B cell (primary cell): ENCODE measurements at regions not wholly inside any gene's neighbourhood (a gene's known extent, or its start where the extent isn't known, plus 50 kb on each side); places are given as distances from the start of the nearest gene placed in this dataset.

Experiments used
- ATAC-seq: fragments of 200-7000 bp; cut with Tn5 transposase; one replicate; pipeline ENCODE4 v1.10.0; 2021; ENCODE audit warnings: low read depth, mild to moderate bottlenecking, moderate number of reproducible peaks, moderate library complexity
- CTCF ChIA-PET: fragments of 350-600 bp; sonication (Branson Sonifier 250); formaldehyde crosslinking; loops from one replicate; lab custom pipeline; 2021; ENCODE audit warnings: antibody characterized with exemption, inconsistent platforms; lab: Charles Lee
- POLR2A ChIA-PET: fragments of 350-600 bp; sonication (Branson Sonifier 250); formaldehyde crosslinking; loops from one replicate; lab custom pipeline; 2021; ENCODE audit warnings: antibody characterized with exemption; lab: Charles Lee
- DNase-seq: peaks from one replicate; pipeline ENCODE4 v3.0.0; 2013
- H2AFZ ChIP-seq: 2 replicates; pipeline ENCODE4 v1.6.1; 2012; ENCODE audit warnings: mild to moderate bottlenecking, low read depth, low read length; ENCODE audit not compliant: insufficient read depth, poor library complexity, severe bottlenecking
- H3K27ac ChIP-seq, 2 donors: 1 replicate in 1 of 2; 2 replicates in 1 of 2; pipeline ENCODE4 v1.5.1; 2012 to 2013; ENCODE audit warnings: low read length in 2 of 2, mild to moderate bottlenecking in 2 of 2, moderate library complexity in 1 of 2
- H3K27me3 ChIP-seq, 4 experiments: fragments of 200-600 bp in 1 of 4; sonication (generic) in 1 of 4; replicated peaks in 1 of 4; 1 replicate in 2 of 4; 2 replicates in 2 of 4; pipeline versions ENCODE4 v1.6.1 to v1.7.0; 2013 to 2016; ENCODE audit warnings: low read length in 3 of 4, mild to moderate bottlenecking in 2 of 4, mixed read lengths in 1 of 4, moderate library complexity in 1 of 4; ENCODE audit not compliant: insufficient read depth in 4 of 4, control insufficient read depth in 3 of 4; ENCODE audit errors: control extremely low read depth in 1 of 4
- H3K36me3 ChIP-seq, 2 experiments: replicated peaks in 1 of 2; 1 replicate in 1 of 2; 2 replicates in 1 of 2; pipeline versions ENCODE4 v1.6.1 to v1.7.1; 2013; ENCODE audit warnings: low read length in 1 of 2; ENCODE audit not compliant: insufficient read depth in 2 of 2, control insufficient read depth in 1 of 2; ENCODE audit errors: control extremely low read depth in 1 of 2, extremely low read depth in 1 of 2
- H3K4me1 ChIP-seq, 2 donors: fragments of 200-600 bp in 1 of 2; sonication (generic) in 1 of 2; 1 replicate in 1 of 2; 2 replicates in 1 of 2; pipeline versions ENCODE4 v1.5.1 to v1.6.1; 2013 to 2017; ENCODE audit warnings: low read length in 2 of 2; ENCODE audit not compliant: control insufficient read depth in 2 of 2, insufficient read depth in 2 of 2
- H3K4me2 ChIP-seq: replicated peaks from 2 replicates; pipeline ENCODE3; 2012; ENCODE audit warnings: mild to moderate bottlenecking, low read depth, low read length; ENCODE audit not compliant: poor library complexity, severe bottlenecking
- H3K4me3 ChIP-seq, 5 experiments: fragments of 200-600 bp in 1 of 5; sonication (generic) in 1 of 5; 1 replicate in 3 of 5; 2 replicates in 2 of 5; pipeline versions ENCODE4 v1.5.1 to v1.7.0; 2011 to 2016; ENCODE audit warnings: low read length in 4 of 5, mild to moderate bottlenecking in 4 of 5, low read depth in 2 of 5, control low read depth in 1 of 5, moderate library complexity in 1 of 5; ENCODE audit not compliant: insufficient read depth in 1 of 5; ENCODE audit errors: control extremely low read depth in 1 of 5, extremely low read depth in 1 of 5
- H3K79me2 ChIP-seq: fragments of 200-600 bp; sonication (generic); one replicate; pipeline ENCODE4 v1.6.0; 2016; ENCODE audit warnings: low read length; ENCODE audit not compliant: control insufficient read depth, insufficient read depth
- H3K9ac ChIP-seq: fragments of 200-600 bp; sonication (generic); 2 replicates; pipeline ENCODE4 v1.6.1; 2017; ENCODE audit warnings: mild to moderate bottlenecking, low read length, moderate library complexity
- H3K9me3 ChIP-seq, 3 donors: one replicate each; pipeline versions ENCODE4 v1.6.1 to v1.7.1; 2013; ENCODE audit warnings: low read length in 2 of 3; ENCODE audit not compliant: control insufficient read depth in 2 of 3, insufficient read depth in 1 of 3; ENCODE audit errors: control extremely low read depth in 1 of 3
- H4K20me1 ChIP-seq: 2 replicates; pipeline ENCODE4 v1.6.0; 2012; ENCODE audit warnings: mild to moderate bottlenecking, low read length; ENCODE audit not compliant: insufficient read depth, control insufficient read depth, poor library complexity, severe bottlenecking
- H3K27ac Mint-ChIP-seq: one replicate; pipeline ENCODE4 v1.8.0; 2021; ENCODE audit warnings: mixed read lengths
- H3K27me3 Mint-ChIP-seq: one replicate; pipeline ENCODE4 v1.8.0; 2021; ENCODE audit warnings: mixed read lengths
- H3K4me1 Mint-ChIP-seq: one replicate; pipeline ENCODE4 v1.8.0; 2021; ENCODE audit warnings: mixed read lengths
- H3K4me3 Mint-ChIP-seq: one replicate; pipeline ENCODE4 v1.8.0; 2021; ENCODE audit warnings: mixed read lengths
- H3K9me3 Mint-ChIP-seq: one replicate; pipeline ENCODE4 v1.8.0; 2022; ENCODE audit warnings: mixed read lengths; ENCODE audit not compliant: insufficient read depth
- EZH2 ChIP-seq: IDR thresholded peaks from 2 replicates; pipeline ENCODE4 v1.6.1; 2012; ENCODE audit warnings: borderline replicate concordance, low read depth, mild to moderate bottlenecking, moderate library complexity, low read length; ENCODE audit not compliant: insufficient read depth, poor library complexity, severe bottlenecking
- WGBS: methylation state at CpG from one replicate; pipeline ENCODE4 v1.1.5; 2013; ENCODE audit warnings: missing lambda C conversion rate; ENCODE audit not compliant: insufficient coverage; 5-methylcytosine and 5-hydroxymethylcytosine counted together
- intact Hi-C: fragments of 100-400 bp; cut with micrococcal nuclease; formaldehyde crosslinking; loops from one replicate; pipeline ENCODE4 v1.10.0; 2022
- TF ChIP-seq, protein P1 (sequence below): fragments of 200-600 bp; IDR thresholded peaks from one replicate; pipeline ENCODE4 v1.8.0; 2022; ENCODE audit warnings: antibody characterized with exemption, mild to moderate bottlenecking

DNA sequence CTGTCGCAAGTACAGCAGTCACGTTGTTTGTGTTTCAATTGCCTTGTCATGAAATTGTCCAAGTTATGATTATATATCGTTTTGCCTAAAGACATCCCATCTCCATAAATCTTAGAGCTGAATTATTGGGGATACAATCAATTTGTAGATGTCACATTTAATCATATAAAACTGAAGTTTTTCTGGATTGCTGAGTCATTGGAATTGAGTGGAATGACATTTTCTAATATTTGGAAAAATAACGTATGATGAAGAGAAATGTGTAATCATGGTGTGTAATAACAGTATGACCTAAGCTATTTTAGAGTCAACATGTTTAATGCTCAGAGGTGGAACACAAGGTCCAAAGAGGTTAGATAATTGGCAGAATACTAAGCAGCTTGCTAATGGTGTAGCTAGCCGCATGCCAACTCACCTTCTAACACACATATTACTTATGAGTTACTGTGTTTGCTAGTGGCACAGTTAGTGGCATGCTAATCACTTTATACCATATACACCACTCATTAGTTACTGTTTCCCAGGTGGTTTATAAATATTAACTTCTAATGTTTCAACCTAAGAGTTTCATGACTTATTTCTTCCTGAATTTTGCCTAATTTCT is 473.1 kb upstream of the GRAMD2B start:
- no peak overlapping the region for H3K27ac Mint-ChIP-seq
- H3K79me2 ChIP-seq: no peaks in the 10 kb centered on the region
- H3K4me1 Mint-ChIP-seq: no peaks in the 10 kb centered on the region
- H3K9ac ChIP-seq: no peak overlapping the region
- H3K36me3 ChIP-seq: no peaks in the 10 kb centered on the region
- ChIA-PET POLR2A (no interaction called here), CTCF (no interaction called here)
- DNase-seq (no peak), ATAC-seq (no peak)
- no peak overlapping the region for H3K27ac ChIP-seq
- intact Hi-C loops: no loop called here
- no peaks in the 10 kb centered on the region for H3K27me3 ChIP-seq
- 100% methylated on average over 1 of the region's 5 CpGs for WGBS
- H4K20me1 ChIP-seq: no peaks in the 10 kb centered on the region
- H3K4me3 ChIP-seq: no peak overlapping the region
- no peak overlapping the region for H2AFZ ChIP-seq
- no peaks in the 10 kb centered on the region for H3K9me3 Mint-ChIP-seq
- no peak overlapping the region for H3K4me2 ChIP-seq
- no peak for TF ChIP-seq EZH2
- TF ChIP-seq, protein P1, sequence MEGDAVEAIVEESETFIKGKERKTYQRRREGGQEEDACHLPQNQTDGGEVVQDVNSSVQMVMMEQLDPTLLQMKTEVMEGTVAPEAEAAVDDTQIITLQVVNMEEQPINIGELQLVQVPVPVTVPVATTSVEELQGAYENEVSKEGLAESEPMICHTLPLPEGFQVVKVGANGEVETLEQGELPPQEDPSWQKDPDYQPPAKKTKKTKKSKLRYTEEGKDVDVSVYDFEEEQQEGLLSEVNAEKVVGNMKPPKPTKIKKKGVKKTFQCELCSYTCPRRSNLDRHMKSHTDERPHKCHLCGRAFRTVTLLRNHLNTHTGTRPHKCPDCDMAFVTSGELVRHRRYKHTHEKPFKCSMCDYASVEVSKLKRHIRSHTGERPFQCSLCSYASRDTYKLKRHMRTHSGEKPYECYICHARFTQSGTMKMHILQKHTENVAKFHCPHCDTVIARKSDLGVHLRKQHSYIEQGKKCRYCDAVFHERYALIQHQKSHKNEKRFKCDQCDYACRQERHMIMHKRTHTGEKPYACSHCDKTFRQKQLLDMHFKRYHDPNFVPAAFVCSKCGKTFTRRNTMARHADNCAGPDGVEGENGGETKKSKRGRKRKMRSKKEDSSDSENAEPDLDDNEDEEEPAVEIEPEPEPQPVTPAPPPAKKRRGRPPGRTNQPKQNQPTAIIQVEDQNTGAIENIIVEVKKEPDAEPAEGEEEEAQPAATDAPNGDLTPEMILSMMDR: no peak
- H3K4me3 Mint-ChIP-seq: no peak overlapping the region
- H3K9me3 ChIP-seq: peaks cover 0 to 2% (median 0%) of the 10 kb centered on the region in 3 donors
- peaks cover 2% of the 10 kb centered on the region for H3K27me3 Mint-ChIP-seq
- H3K4me1 ChIP-seq: no peaks in the 10 kb centered on the region

- Histone ChIP-seq H3K4me3 (no peak overlapping the region), H3K9ac (no peak overlapping the region), H3K79me2 (no peaks in the 10 kb centered on the region), H3K4me2 (no peak overlapping the region), H3K9me3 (no peaks in the 10 kb centered on the region), H4K20me1 (no peaks in the 10 kb centered on the region), H3K36me3 (no peaks in the 10 kb centered on the region), H3K27ac (no peak overlapping the region), H3K27me3 (no peaks in the 10 kb centered on the region), H2AFZ (no peak overlapping the region), H3K4me1 (no peaks in the 10 kb centered on the region)
- H3K4me1 Mint-ChIP-seq: no peaks in the 10 kb centered on the region
- ATAC-seq: no peak
- intact Hi-C loops: no loop called here
- no peaks in the 10 kb centered on the region for H3K9me3 Mint-ChIP-seq
- DNase-seq: no peak
- no peak overlapping the region for H3K4me3 Mint-ChIP-seq
- ChIA-PET POLR2A (no interaction called here), CTCF (no interaction called here)
- WGBS: 33% methylated on average over 1 of the region's 1 CpG
- TF ChIP-seq, protein P1: no peak
- peaks cover 15% of the 10 kb centered on the region for H3K27me3 Mint-ChIP-seq
- H3K27ac Mint-ChIP-seq: no peak overlapping the region
These were observed 462.1 kb upstream of the GRAMD2B start for GRCh38 chr5:125961150-125961549.
